HCT116 (cell line): ENCODE measurements at regions not wholly inside any gene's neighbourhood (a gene's known extent, or its start where the extent isn't known, plus 50 kb on each side); places are given as distances from the start of the nearest gene placed in this dataset.

Experiments
- EGR1 ChIP-seq: IDR thresholded peaks from 2 replicates; pipeline ENCODE4 v1.6.1; 2012; ENCODE audit warnings: low read depth
- EZH2 ChIP-seq: fragments of 200-600 bp; sonication (generic); IDR thresholded peaks from 2 replicates; pipeline ENCODE4 v1.6.1; 2017; ENCODE audit warnings: antibody characterized with exemption, mixed run types
- EZH2phosphoT487 ChIP-seq: fragments of 200-600 bp; IDR thresholded peaks from 2 replicates; pipeline ENCODE4 v1.6.1; 2018; ENCODE audit warnings: antibody characterized with exemption, borderline replicate concordance
- POLR2A ChIP-seq: IDR thresholded peaks from 2 replicates; pipeline ENCODE4 v1.7.0; 2011; ENCODE audit warnings: borderline replicate concordance; ENCODE audit not compliant: insufficient read depth, insufficient read length; ENCODE audit errors: extremely low read depth
- POLR2AphosphoS5 ChIP-seq: IDR thresholded peaks from 2 replicates; pipeline ENCODE4 v1.6.1; 2011; ENCODE audit warnings: mild to moderate bottlenecking, low read depth, low read length, moderate library complexity
- SIN3A ChIP-seq: IDR thresholded peaks from 2 replicates; pipeline ENCODE4 v1.6.1; 2012; ENCODE audit warnings: low read depth
- SRF ChIP-seq: IDR thresholded peaks from 2 replicates; pipeline ENCODE4 v1.6.1; 2012; ENCODE audit warnings: low read depth
- TCF7L2 ChIP-seq: IDR thresholded peaks from 2 replicates; pipeline ENCODE4 v1.7.0; 2011; ENCODE audit warnings: borderline replicate concordance, inconsistent platforms; ENCODE audit not compliant: insufficient read depth, insufficient read length; ENCODE audit errors: extremely low read depth
- TF ChIP-seq, protein P1 (sequence below), 3 experiments: fragments of 200-600 bp in 1 of 3; sonication (generic) in 1 of 3; IDR thresholded peaks in 2 of 3; conservative IDR thresholded peaks in 1 of 3; 2 replicates each; pipeline ENCODE4 v1.5.1; 2012 to 2017; ENCODE audit warnings: low read depth in 2 of 3, low read length in 2 of 3, antibody characterized with exemption in 1 of 3, borderline replicate concordance in 1 of 3, control low read depth in 1 of 3, mild to moderate bottlenecking in 1 of 3, mixed read lengths in 1 of 3, mixed run types in 1 of 3, moderate library complexity in 1 of 3; ENCODE audit not compliant: insufficient read depth in 1 of 3
- TF ChIP-seq, protein P2 (sequence below): IDR thresholded peaks from 2 replicates; pipeline ENCODE4 v1.6.1; 2012; ENCODE audit warnings: low read depth
- TF ChIP-seq, protein P3 (sequence below): IDR thresholded peaks from 2 replicates; pipeline ENCODE4 v1.6.1; 2012

DNA sequence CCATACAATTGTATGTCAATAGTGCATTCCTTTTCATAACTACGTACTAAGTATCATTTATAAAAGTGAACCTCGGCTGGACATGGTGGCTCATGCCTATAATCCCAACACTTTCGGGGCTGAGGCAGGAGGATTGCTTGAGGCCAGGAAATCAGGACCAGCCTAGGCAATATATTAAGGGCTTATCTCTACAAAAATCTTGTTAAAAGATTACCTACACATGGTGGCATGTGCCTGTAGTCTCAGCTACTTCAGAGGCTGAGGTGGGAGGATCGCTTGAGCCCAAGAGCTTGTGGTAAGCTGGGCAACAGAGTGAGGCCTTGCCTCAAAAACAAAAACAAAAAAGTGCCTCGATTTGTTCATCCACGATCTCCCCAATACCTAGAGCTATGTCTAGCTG lies 449.7 kb upstream of the SULF2 start:
- TF ChIP-seq, protein P1, sequence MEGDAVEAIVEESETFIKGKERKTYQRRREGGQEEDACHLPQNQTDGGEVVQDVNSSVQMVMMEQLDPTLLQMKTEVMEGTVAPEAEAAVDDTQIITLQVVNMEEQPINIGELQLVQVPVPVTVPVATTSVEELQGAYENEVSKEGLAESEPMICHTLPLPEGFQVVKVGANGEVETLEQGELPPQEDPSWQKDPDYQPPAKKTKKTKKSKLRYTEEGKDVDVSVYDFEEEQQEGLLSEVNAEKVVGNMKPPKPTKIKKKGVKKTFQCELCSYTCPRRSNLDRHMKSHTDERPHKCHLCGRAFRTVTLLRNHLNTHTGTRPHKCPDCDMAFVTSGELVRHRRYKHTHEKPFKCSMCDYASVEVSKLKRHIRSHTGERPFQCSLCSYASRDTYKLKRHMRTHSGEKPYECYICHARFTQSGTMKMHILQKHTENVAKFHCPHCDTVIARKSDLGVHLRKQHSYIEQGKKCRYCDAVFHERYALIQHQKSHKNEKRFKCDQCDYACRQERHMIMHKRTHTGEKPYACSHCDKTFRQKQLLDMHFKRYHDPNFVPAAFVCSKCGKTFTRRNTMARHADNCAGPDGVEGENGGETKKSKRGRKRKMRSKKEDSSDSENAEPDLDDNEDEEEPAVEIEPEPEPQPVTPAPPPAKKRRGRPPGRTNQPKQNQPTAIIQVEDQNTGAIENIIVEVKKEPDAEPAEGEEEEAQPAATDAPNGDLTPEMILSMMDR (IDR thresholded peaks at IDR 0.05 in 2 of 3, conservative IDR thresholded peaks at IDR 0.05 in 1 of 3; ENCODE audit: borderline replicate concordance in 1 of 3, insufficient read depth in 1 of 3, low read depth in 2 of 3, low read length in 2 of 3) = no peak
- TF ChIP-seq EZH2 (no peak), POLR2AphosphoS5 (no peak), EZH2phosphoT487 (no peak), EGR1 (no peak), POLR2A (no peak), SRF (no peak), SIN3A (no peak), TCF7L2 (no peak)
- TF ChIP-seq, protein P2, sequence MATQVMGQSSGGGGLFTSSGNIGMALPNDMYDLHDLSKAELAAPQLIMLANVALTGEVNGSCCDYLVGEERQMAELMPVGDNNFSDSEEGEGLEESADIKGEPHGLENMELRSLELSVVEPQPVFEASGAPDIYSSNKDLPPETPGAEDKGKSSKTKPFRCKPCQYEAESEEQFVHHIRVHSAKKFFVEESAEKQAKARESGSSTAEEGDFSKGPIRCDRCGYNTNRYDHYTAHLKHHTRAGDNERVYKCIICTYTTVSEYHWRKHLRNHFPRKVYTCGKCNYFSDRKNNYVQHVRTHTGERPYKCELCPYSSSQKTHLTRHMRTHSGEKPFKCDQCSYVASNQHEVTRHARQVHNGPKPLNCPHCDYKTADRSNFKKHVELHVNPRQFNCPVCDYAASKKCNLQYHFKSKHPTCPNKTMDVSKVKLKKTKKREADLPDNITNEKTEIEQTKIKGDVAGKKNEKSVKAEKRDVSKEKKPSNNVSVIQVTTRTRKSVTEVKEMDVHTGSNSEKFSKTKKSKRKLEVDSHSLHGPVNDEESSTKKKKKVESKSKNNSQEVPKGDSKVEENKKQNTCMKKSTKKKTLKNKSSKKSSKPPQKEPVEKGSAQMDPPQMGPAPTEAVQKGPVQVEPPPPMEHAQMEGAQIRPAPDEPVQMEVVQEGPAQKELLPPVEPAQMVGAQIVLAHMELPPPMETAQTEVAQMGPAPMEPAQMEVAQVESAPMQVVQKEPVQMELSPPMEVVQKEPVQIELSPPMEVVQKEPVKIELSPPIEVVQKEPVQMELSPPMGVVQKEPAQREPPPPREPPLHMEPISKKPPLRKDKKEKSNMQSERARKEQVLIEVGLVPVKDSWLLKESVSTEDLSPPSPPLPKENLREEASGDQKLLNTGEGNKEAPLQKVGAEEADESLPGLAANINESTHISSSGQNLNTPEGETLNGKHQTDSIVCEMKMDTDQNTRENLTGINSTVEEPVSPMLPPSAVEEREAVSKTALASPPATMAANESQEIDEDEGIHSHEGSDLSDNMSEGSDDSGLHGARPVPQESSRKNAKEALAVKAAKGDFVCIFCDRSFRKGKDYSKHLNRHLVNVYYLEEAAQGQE = no peak
- TF ChIP-seq, protein P3, sequence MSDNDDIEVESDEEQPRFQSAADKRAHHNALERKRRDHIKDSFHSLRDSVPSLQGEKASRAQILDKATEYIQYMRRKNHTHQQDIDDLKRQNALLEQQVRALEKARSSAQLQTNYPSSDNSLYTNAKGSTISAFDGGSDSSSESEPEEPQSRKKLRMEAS = no peak
